Ovary (tissue), 3 donors: ENCODE measurements at regions not wholly inside any gene's neighbourhood (a gene's known extent, or its start where the extent isn't known, plus 50 kb on each side); places are given as distances from the start of the nearest gene placed in this dataset.

ENCODE experiments used
- EP300 ChIP-seq: sonication (generic); formaldehyde crosslinking; IDR thresholded peaks from one replicate; pipeline ENCODE4 v1.6.1; 2017; ENCODE audit warnings: antibody characterized with exemption
- POLR2A ChIP-seq: fragments of 450-650 bp; IDR thresholded peaks from one replicate; pipeline ENCODE4 v1.6.1; 2017; ENCODE audit warnings: antibody characterized with exemption, mild to moderate bottlenecking, moderate library complexity
- TF ChIP-seq, protein P1 (sequence below), 3 donors: fragments of 450-650 bp in 2 of 3; fragments of 200-600 bp in 1 of 3; IDR thresholded peaks; one replicate each; pipeline versions ENCODE4 v1.5.1 to v1.8.0; 2016 to 2022; ENCODE audit warnings: antibody characterized with exemption in 3 of 3, mild to moderate bottlenecking in 1 of 3
- donor health status: DM: no; HTN: no; CAD: no.

DNA sequence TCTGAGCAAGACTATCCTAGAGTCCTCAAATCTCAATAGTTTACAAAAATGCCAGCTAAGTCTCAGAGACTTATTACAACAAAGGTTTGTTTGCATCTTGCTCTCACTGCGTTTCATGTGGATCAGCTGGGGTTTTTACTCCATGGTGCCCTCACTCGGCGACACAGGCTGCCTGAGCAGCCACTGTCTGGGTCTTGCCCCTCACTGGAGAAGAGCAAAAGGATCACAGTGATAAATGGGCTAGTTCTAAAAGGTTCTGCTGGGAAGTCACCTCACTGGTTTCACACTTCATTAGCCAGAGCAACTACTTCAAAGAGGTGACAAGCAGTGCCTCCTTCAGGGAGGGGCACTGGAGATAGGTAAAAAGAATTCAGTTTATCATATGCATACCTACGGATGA, 392.0 kb downstream of the RPL10L start:
- TF ChIP-seq EP300 (no peak), POLR2A (no peak)
- TF ChIP-seq, protein P1, sequence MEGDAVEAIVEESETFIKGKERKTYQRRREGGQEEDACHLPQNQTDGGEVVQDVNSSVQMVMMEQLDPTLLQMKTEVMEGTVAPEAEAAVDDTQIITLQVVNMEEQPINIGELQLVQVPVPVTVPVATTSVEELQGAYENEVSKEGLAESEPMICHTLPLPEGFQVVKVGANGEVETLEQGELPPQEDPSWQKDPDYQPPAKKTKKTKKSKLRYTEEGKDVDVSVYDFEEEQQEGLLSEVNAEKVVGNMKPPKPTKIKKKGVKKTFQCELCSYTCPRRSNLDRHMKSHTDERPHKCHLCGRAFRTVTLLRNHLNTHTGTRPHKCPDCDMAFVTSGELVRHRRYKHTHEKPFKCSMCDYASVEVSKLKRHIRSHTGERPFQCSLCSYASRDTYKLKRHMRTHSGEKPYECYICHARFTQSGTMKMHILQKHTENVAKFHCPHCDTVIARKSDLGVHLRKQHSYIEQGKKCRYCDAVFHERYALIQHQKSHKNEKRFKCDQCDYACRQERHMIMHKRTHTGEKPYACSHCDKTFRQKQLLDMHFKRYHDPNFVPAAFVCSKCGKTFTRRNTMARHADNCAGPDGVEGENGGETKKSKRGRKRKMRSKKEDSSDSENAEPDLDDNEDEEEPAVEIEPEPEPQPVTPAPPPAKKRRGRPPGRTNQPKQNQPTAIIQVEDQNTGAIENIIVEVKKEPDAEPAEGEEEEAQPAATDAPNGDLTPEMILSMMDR (IDR thresholded peaks at IDR 0.05) = no peak
